Endodermal cell (in vitro differentiated cells): ENCODE measurements at regions not wholly inside any gene's neighbourhood (a gene's known extent, or its start where the extent isn't known, plus 50 kb on each side); places are given as distances from the start of the nearest gene placed in this dataset.
A peak's percentile ranks its signal among the peaks of the same experiment; 100 is the strongest.

Source experiments
- DNase-seq: peaks from one replicate; pipeline ENCODE4 v3.0.0-alpha.2; 2017
- H3K27ac ChIP-seq: 2 replicates; pipeline ENCODE4 v1.5.1; 2013; ENCODE audit warnings: mild to moderate bottlenecking, low read depth, low read length, moderate library complexity
- H3K27me3 ChIP-seq: 2 replicates; pipeline ENCODE4 v1.6.1; 2013; ENCODE audit warnings: mild to moderate bottlenecking, low read length, moderate library complexity; ENCODE audit not compliant: insufficient read depth, control insufficient read depth, poor library complexity, severe bottlenecking
- H3K36me3 ChIP-seq: 2 replicates; pipeline ENCODE4 v1.7.0; 2013; ENCODE audit warnings: mild to moderate bottlenecking, low read length, moderate library complexity; ENCODE audit not compliant: control insufficient read depth, insufficient read depth
- H3K4me1 ChIP-seq: one replicate; pipeline ENCODE4 v1.7.0; 2013; ENCODE audit warnings: low read length; ENCODE audit not compliant: control insufficient read depth, insufficient read depth
- H3K4me3 ChIP-seq: 2 replicates; pipeline ENCODE4 v1.5.1; 2013; ENCODE audit warnings: mild to moderate bottlenecking, low read length, moderate library complexity
- H3K9ac ChIP-seq: 2 replicates; pipeline ENCODE4 v1.6.1; 2013; ENCODE audit warnings: mild to moderate bottlenecking, low read length, moderate library complexity; ENCODE audit not compliant: poor library complexity, severe bottlenecking; ENCODE audit errors: extremely low read depth
- H3K9me3 ChIP-seq: 2 replicates; pipeline ENCODE4 v1.6.1; 2013; ENCODE audit warnings: mild to moderate bottlenecking, low read length, moderate library complexity; ENCODE audit not compliant: control insufficient read depth
- H3K27ac Mint-ChIP-seq: 2 replicates; pipeline ENCODE4 v1.8.0; 2020; ENCODE audit warnings: mixed read lengths
- H3K27me3 Mint-ChIP-seq: 2 replicates; pipeline ENCODE4 v1.8.0; 2021; ENCODE audit warnings: mild to moderate bottlenecking, mixed read lengths; ENCODE audit not compliant: insufficient read depth
- H3K36me3 Mint-ChIP-seq: 2 replicates; pipeline ENCODE4 v1.8.0; 2020; ENCODE audit warnings: low read depth, mixed read lengths
- H3K4me1 Mint-ChIP-seq: 2 replicates; pipeline ENCODE4 v1.8.0; 2020; ENCODE audit warnings: mixed read lengths
- H3K4me3 Mint-ChIP-seq: 2 replicates; pipeline ENCODE4 v1.8.0; 2020; ENCODE audit warnings: mild to moderate bottlenecking, moderate library complexity, mixed read lengths
- H3K9me3 Mint-ChIP-seq: 2 replicates; pipeline ENCODE4 v1.8.0; 2020; ENCODE audit warnings: mild to moderate bottlenecking, mixed read lengths
- WGBS, 2 experiments: methylation state at CpG; one replicate each; pipeline versions ENCODE4 v1.1.5 to v1.1.7; 2013; ENCODE audit warnings: missing lambda C conversion rate in 2 of 2, mixed read lengths in 1 of 2; ENCODE audit not compliant: insufficient coverage in 1 of 2, insufficient read length in 1 of 2; 5-methylcytosine and 5-hydroxymethylcytosine counted together
- TF ChIP-seq, protein P1 (sequence below): fragments of 200-600 bp; sonication (generic); conservative IDR thresholded peaks from 2 replicates; pipeline ENCODE4 v1.5.0; 2021; ENCODE audit warnings: antibody characterized with exemption, mild to moderate bottlenecking

DNA sequence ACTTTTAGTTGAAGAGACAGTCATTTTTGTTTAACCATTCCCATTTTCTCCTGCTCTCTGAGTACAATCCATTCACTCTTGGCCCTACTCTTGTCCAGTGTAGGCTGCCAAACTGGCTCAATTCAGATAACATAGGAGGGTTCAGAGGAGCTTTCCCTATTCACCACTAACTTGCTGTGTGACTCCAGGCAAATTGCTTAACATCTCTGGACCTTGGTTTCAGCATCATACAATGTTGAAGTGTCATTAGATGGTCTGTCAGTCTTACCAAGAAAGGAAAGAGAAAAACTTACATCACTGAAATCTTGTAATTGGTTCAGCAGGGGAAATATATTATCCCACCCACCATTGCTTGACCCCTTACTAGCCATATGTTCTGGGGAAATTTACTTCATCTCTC lies 171.4 kb upstream of the MCHR2 start:
- Mint-ChIP-seq H3K36me3 (no peaks in the 10 kb centered on the region), H3K27me3 (no peaks in the 10 kb centered on the region), H3K4me1 (peaks cover 27% of the 10 kb centered on the region), H3K9me3 (no peaks in the 10 kb centered on the region), H3K27ac (no peak overlapping the region), H3K4me3 (no peak overlapping the region)
- Histone ChIP-seq H3K36me3 (no peaks in the 10 kb centered on the region), H3K4me1 (no peaks in the 10 kb centered on the region), H3K4me3 (no peak overlapping the region), H3K27ac (no peak overlapping the region), H3K9me3 (no peaks in the 10 kb centered on the region), H3K9ac (no peak overlapping the region), H3K27me3 (no peaks in the 10 kb centered on the region)
- DNase-seq, result no peak
- TF ChIP-seq, protein P1, sequence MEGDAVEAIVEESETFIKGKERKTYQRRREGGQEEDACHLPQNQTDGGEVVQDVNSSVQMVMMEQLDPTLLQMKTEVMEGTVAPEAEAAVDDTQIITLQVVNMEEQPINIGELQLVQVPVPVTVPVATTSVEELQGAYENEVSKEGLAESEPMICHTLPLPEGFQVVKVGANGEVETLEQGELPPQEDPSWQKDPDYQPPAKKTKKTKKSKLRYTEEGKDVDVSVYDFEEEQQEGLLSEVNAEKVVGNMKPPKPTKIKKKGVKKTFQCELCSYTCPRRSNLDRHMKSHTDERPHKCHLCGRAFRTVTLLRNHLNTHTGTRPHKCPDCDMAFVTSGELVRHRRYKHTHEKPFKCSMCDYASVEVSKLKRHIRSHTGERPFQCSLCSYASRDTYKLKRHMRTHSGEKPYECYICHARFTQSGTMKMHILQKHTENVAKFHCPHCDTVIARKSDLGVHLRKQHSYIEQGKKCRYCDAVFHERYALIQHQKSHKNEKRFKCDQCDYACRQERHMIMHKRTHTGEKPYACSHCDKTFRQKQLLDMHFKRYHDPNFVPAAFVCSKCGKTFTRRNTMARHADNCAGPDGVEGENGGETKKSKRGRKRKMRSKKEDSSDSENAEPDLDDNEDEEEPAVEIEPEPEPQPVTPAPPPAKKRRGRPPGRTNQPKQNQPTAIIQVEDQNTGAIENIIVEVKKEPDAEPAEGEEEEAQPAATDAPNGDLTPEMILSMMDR, result no peak

DNA sequence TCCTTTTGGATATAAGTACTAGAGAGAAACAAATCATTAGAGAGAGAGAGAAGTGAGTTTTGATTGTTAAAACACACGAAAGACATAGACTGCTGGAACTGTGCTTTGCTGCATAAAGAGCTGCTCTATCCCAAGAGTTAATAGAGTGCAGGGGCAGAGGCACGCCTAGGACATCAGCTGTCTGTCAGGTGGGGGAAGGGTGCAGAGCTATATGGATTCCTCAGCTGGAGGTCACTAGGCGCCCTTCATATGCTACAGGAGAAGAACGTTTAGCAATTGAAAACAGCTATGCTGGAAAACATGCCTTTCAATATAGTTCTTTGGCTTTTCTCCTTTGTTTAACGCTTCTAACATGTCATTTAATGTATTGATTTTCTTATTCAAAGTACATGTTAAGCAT lies 169.0 kb upstream of the MCHR2 start:
- Histone ChIP-seq H3K27me3 (no peaks in the 10 kb centered on the region), H3K9ac (no peak overlapping the region), H3K36me3 (no peaks in the 10 kb centered on the region), H3K4me3 (no peak overlapping the region), H3K4me1 (no peaks in the 10 kb centered on the region), H3K27ac (no peak overlapping the region), H3K9me3 (no peaks in the 10 kb centered on the region)
- no peaks in the 10 kb centered on the region for H3K27me3 Mint-ChIP-seq
- TF ChIP-seq, protein P1, result no peak
- no peak overlapping the region for H3K4me3 Mint-ChIP-seq
- WGBS, 2 experiments, result 29 to 31% methylated on average over 2 to 5 of the region's 5 CpGs
- DNase-seq, result peak; percentile 72
- H3K27ac Mint-ChIP-seq, result no peak overlapping the region
- H3K36me3 Mint-ChIP-seq, result no peaks in the 10 kb centered on the region
- H3K4me1 Mint-ChIP-seq, result peaks cover 21% of the 10 kb centered on the region
- no peaks in the 10 kb centered on the region for H3K9me3 Mint-ChIP-seq

DNA sequence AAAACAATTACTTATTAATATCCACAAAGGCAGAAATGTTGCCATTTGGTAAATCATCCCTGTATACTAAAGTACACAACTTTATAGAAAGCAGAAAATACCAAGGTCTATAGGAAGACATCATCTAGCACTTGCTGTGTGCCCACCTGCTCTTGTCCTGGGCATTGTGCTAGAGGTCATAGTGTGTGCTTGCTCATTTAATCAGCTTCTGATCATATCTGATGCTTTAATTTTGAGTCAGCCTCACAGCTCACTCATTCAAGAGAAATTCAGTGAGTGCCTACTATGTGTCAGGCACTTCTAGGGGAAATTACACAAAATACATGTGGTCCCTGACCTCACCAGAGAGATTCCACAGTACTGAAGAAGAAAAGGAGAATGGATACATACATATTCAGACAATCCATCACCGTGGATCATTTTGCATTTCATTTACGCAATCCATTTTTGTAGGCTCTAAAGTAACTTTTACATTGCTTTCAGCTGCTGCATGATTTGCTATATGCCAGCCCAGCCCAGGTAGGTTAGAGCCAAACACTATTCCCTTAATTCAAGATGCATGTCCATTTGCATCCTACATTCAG lies 167.9 kb upstream of the MCHR2 start:
- no peaks in the 10 kb centered on the region for H3K9me3 ChIP-seq
- H3K4me3 ChIP-seq, result no peak overlapping the region
- no peaks in the 10 kb centered on the region for H3K9me3 Mint-ChIP-seq
- H3K36me3 ChIP-seq, result no peaks in the 10 kb centered on the region
- TF ChIP-seq, protein P1, result no peak
- WGBS, 2 experiments, result 79 to 83% methylated on average over 2 of the region's 2 CpGs
- no peak overlapping the region for H3K9ac ChIP-seq
- no peak for DNase-seq
- H3K4me1 ChIP-seq, result no peaks in the 10 kb centered on the region
- H3K27ac ChIP-seq, result no peak overlapping the region
- H3K4me3 Mint-ChIP-seq, result no peak overlapping the region
- no peak overlapping the region for H3K27ac Mint-ChIP-seq
- peaks cover 12% of the 10 kb centered on the region for H3K4me1 Mint-ChIP-seq
- H3K36me3 Mint-ChIP-seq, result no peaks in the 10 kb centered on the region
- no peaks in the 10 kb centered on the region for H3K27me3 Mint-ChIP-seq
- no peaks in the 10 kb centered on the region for H3K27me3 ChIP-seq
